Endodermal cell (in vitro differentiated cells): ENCODE measurements at regions not wholly inside any gene's neighbourhood (a gene's known extent, or its start where the extent isn't known, plus 50 kb on each side); places are given as distances from the start of the nearest gene placed in this dataset.

ENCODE experiments used
- DNase-seq: peaks from one replicate; pipeline ENCODE4 v3.0.0-alpha.2; 2017
- H3K27ac ChIP-seq: 2 replicates; pipeline ENCODE4 v1.5.1; 2013; ENCODE audit warnings: mild to moderate bottlenecking, low read depth, low read length, moderate library complexity
- H3K27me3 ChIP-seq: 2 replicates; pipeline ENCODE4 v1.6.1; 2013; ENCODE audit warnings: mild to moderate bottlenecking, low read length, moderate library complexity; ENCODE audit not compliant: insufficient read depth, control insufficient read depth, poor library complexity, severe bottlenecking
- H3K36me3 ChIP-seq: 2 replicates; pipeline ENCODE4 v1.7.0; 2013; ENCODE audit warnings: mild to moderate bottlenecking, low read length, moderate library complexity; ENCODE audit not compliant: control insufficient read depth, insufficient read depth
- H3K4me1 ChIP-seq: one replicate; pipeline ENCODE4 v1.7.0; 2013; ENCODE audit warnings: low read length; ENCODE audit not compliant: control insufficient read depth, insufficient read depth
- H3K4me3 ChIP-seq: 2 replicates; pipeline ENCODE4 v1.5.1; 2013; ENCODE audit warnings: mild to moderate bottlenecking, low read length, moderate library complexity
- H3K9ac ChIP-seq: 2 replicates; pipeline ENCODE4 v1.6.1; 2013; ENCODE audit warnings: mild to moderate bottlenecking, low read length, moderate library complexity; ENCODE audit not compliant: poor library complexity, severe bottlenecking; ENCODE audit errors: extremely low read depth
- H3K9me3 ChIP-seq: 2 replicates; pipeline ENCODE4 v1.6.1; 2013; ENCODE audit warnings: mild to moderate bottlenecking, low read length, moderate library complexity; ENCODE audit not compliant: control insufficient read depth
- H3K27ac Mint-ChIP-seq: 2 replicates; pipeline ENCODE4 v1.8.0; 2020; ENCODE audit warnings: mixed read lengths
- H3K27me3 Mint-ChIP-seq: 2 replicates; pipeline ENCODE4 v1.8.0; 2021; ENCODE audit warnings: mild to moderate bottlenecking, mixed read lengths; ENCODE audit not compliant: insufficient read depth
- H3K36me3 Mint-ChIP-seq: 2 replicates; pipeline ENCODE4 v1.8.0; 2020; ENCODE audit warnings: low read depth, mixed read lengths
- H3K4me1 Mint-ChIP-seq: 2 replicates; pipeline ENCODE4 v1.8.0; 2020; ENCODE audit warnings: mixed read lengths
- H3K4me3 Mint-ChIP-seq: 2 replicates; pipeline ENCODE4 v1.8.0; 2020; ENCODE audit warnings: mild to moderate bottlenecking, moderate library complexity, mixed read lengths
- H3K9me3 Mint-ChIP-seq: 2 replicates; pipeline ENCODE4 v1.8.0; 2020; ENCODE audit warnings: mild to moderate bottlenecking, mixed read lengths
- WGBS, 2 experiments: methylation state at CpG; one replicate each; pipeline versions ENCODE4 v1.1.5 to v1.1.7; 2013; ENCODE audit warnings: missing lambda C conversion rate in 2 of 2, mixed read lengths in 1 of 2; ENCODE audit not compliant: insufficient coverage in 1 of 2, insufficient read length in 1 of 2; 5-methylcytosine and 5-hydroxymethylcytosine counted together
- TF ChIP-seq, protein P1 (sequence below): fragments of 200-600 bp; sonication (generic); conservative IDR thresholded peaks from 2 replicates; pipeline ENCODE4 v1.5.0; 2021; ENCODE audit warnings: antibody characterized with exemption, mild to moderate bottlenecking

DNA sequence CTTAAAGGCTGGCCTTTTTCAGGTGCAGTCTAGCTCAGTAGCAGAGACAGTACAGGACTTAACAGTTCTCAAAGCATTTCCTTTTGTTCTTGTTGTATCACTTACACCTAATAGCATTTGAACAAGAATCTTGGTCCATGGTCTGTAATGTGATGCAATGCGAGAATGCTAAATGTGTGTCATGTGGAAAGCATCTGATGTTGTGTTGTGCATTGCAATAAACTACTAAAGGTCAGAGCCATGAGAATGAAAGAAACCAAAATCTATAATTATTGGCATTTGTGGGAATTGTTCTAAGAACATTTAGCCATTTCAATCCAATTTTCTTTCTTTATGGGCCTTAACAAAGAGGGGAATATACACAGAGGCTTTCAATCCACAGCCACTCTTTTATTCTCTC is 324.5 kb upstream of the ROBO2 start:
- H3K36me3 ChIP-seq: no peaks in the 10 kb centered on the region
- no peaks in the 10 kb centered on the region for H3K4me1 ChIP-seq
- TF ChIP-seq, protein P1, sequence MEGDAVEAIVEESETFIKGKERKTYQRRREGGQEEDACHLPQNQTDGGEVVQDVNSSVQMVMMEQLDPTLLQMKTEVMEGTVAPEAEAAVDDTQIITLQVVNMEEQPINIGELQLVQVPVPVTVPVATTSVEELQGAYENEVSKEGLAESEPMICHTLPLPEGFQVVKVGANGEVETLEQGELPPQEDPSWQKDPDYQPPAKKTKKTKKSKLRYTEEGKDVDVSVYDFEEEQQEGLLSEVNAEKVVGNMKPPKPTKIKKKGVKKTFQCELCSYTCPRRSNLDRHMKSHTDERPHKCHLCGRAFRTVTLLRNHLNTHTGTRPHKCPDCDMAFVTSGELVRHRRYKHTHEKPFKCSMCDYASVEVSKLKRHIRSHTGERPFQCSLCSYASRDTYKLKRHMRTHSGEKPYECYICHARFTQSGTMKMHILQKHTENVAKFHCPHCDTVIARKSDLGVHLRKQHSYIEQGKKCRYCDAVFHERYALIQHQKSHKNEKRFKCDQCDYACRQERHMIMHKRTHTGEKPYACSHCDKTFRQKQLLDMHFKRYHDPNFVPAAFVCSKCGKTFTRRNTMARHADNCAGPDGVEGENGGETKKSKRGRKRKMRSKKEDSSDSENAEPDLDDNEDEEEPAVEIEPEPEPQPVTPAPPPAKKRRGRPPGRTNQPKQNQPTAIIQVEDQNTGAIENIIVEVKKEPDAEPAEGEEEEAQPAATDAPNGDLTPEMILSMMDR: no peak
- peaks cover 2% of the 10 kb centered on the region for H3K4me1 Mint-ChIP-seq
- H3K9ac ChIP-seq: no peak overlapping the region
- H3K27me3 ChIP-seq: no peaks in the 10 kb centered on the region
- no peak overlapping the region for H3K4me3 ChIP-seq
- H3K9me3 ChIP-seq: peaks cover 4% of the 10 kb centered on the region
- 86% methylated on average over 1 of the region's 1 CpG; no CpG with 5 or more reads in 1 of the 2 experiments for WGBS, 2 experiments
- H3K27ac Mint-ChIP-seq: no peak overlapping the region
- H3K9me3 Mint-ChIP-seq: peaks cover 6% of the 10 kb centered on the region
- no peak overlapping the region for H3K4me3 Mint-ChIP-seq
- H3K27ac ChIP-seq: no peak overlapping the region
- no peaks in the 10 kb centered on the region for H3K36me3 Mint-ChIP-seq
- DNase-seq: no peak
- no peaks in the 10 kb centered on the region for H3K27me3 Mint-ChIP-seq

DNA sequence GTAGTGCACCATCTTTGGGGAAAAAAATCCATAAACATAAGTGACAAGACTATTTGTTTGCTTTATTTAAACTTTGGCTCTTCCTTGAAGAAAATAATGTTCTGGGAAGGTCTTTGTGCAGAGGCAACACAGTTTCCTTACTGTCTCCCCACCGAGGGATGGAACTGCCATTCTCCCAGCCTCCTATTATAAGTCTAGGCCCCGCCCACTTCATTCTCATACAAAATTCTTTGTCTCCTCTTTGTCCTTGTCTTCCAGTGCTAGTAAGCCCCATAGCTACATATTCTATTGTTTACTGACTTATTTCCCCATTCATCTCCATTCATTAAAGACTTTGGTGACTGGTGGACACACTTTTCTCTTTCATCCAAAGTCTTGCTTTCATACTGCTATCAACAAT is 316.5 kb upstream of the ROBO2 start:
- Histone ChIP-seq H3K4me3 (no peak overlapping the region), H3K4me1 (no peaks in the 10 kb centered on the region), H3K27me3 (no peaks in the 10 kb centered on the region), H3K9me3 (no peaks in the 10 kb centered on the region), H3K36me3 (no peaks in the 10 kb centered on the region), H3K9ac (no peak overlapping the region), H3K27ac (no peak overlapping the region)
- Mint-ChIP-seq H3K4me3 (no peak overlapping the region), H3K9me3 (no peaks in the 10 kb centered on the region), H3K36me3 (no peaks in the 10 kb centered on the region), H3K27me3 (no peaks in the 10 kb centered on the region), H3K4me1 (peaks cover 1% of the 10 kb centered on the region), H3K27ac (no peak overlapping the region)
- TF ChIP-seq, protein P1: no peak
- no peak for DNase-seq
- WGBS, 2 experiments: 89 to 95% methylated on average over 2 of the region's 2 CpGs

DNA sequence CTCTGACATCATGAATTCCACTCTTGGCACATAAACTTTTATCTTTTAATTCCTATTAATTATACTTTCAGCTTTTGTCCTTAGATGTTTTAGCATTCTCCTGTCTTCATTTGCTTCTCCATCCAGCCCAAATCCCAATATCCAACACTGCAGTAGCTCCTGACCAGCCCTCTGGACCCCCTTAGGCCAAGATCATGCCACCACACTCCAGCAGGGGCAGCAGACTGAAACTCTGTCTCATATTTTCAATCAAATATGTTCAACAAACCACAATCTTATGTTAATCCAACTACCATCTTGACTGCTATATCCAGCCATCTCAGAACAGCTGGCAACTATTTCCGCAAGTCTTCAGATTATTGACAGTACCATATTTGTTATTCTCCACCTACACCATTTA is 315.8 kb upstream of the ROBO2 start:
- 83 to 97% methylated on average over 1 of the region's 1 CpG for WGBS, 2 experiments
- no peaks in the 10 kb centered on the region for H3K36me3 Mint-ChIP-seq
- H3K4me1 Mint-ChIP-seq: peaks cover 1% of the 10 kb centered on the region

More for the DNA sequence above, 315.8 kb upstream of the ROBO2 start:
- H3K4me3 Mint-ChIP-seq: no peak overlapping the region
- Histone ChIP-seq H3K27ac (no peak overlapping the region), H3K4me1 (no peaks in the 10 kb centered on the region), H3K9ac (no peak overlapping the region), H3K27me3 (no peaks in the 10 kb centered on the region), H3K4me3 (no peak overlapping the region), H3K9me3 (no peaks in the 10 kb centered on the region), H3K36me3 (no peaks in the 10 kb centered on the region)
- TF ChIP-seq, protein P1: peak; percentile 68
- H3K27me3 Mint-ChIP-seq: no peaks in the 10 kb centered on the region
- no peaks in the 10 kb centered on the region for H3K9me3 Mint-ChIP-seq
- no peak overlapping the region for H3K27ac Mint-ChIP-seq
- DNase-seq: peak; percentile 43
